Type B pancreatic cell (in vitro differentiated cells): ENCODE measurements at regions not wholly inside any gene's neighbourhood (a gene's known extent, or its start where the extent isn't known, plus 50 kb on each side); places are given as distances from the start of the nearest gene placed in this dataset.

Experiments used
- DNase-seq: peaks from one replicate; pipeline ENCODE4 v3.0.0; 2021; ENCODE audit warnings: mixed read lengths; ENCODE audit not compliant: unreplicated experiment; ENCODE audit errors: extremely low spot score
- H3K27ac Mint-ChIP-seq: 2 replicates; pipeline ENCODE4 v1.8.0; 2021; ENCODE audit warnings: mild to moderate bottlenecking, mixed read lengths
- H3K27me3 Mint-ChIP-seq: 2 replicates; pipeline ENCODE4 v1.8.0; 2021; ENCODE audit warnings: mixed read lengths
- H3K36me3 Mint-ChIP-seq: 2 replicates; pipeline ENCODE4 v1.8.0; 2021; ENCODE audit warnings: mixed read lengths
- H3K4me1 Mint-ChIP-seq: one replicate; pipeline ENCODE4 v1.8.0; 2021; ENCODE audit warnings: mixed read lengths; ENCODE audit not compliant: unreplicated experiment
- H3K4me3 Mint-ChIP-seq: 2 replicates; pipeline ENCODE4 v1.8.0; 2021; ENCODE audit warnings: mild to moderate bottlenecking, mixed read lengths
- H3K9me3 Mint-ChIP-seq: 2 replicates; pipeline ENCODE4 v1.8.0; 2021; ENCODE audit warnings: mixed read lengths
- CTCF ChIP-seq: fragments of 200-600 bp; sonication (generic); conservative IDR thresholded peaks from 2 replicates; pipeline ENCODE4 v1.5.0; 2021; ENCODE audit warnings: antibody characterized with exemption, mild to moderate bottlenecking

GRCh38 chr2:217152831-217153230 lies 293.0 kb upstream of the TNP1 start:
- DNase-seq: no peak
- Mint-ChIP-seq H3K36me3 (no peaks in the 10 kb centered on the region), H3K4me1 (peaks cover under 1% of the 10 kb centered on the region), H3K27ac (no peak overlapping the region), H3K4me3 (no peak overlapping the region), H3K27me3 (peaks cover 3% of the 10 kb centered on the region), H3K9me3 (no peaks in the 10 kb centered on the region)
- TF ChIP-seq CTCF: no peak

GRCh38 chr2:217151509-217152206 lies 291.8 kb upstream of the TNP1 start:
- Mint-ChIP-seq H3K27me3 (no peaks in the 10 kb centered on the region), H3K9me3 (no peaks in the 10 kb centered on the region), H3K36me3 (no peaks in the 10 kb centered on the region), H3K4me3 (no peak overlapping the region), H3K27ac (no peak overlapping the region), H3K4me1 (peaks cover 7% of the 10 kb centered on the region)
- no peak for TF ChIP-seq CTCF
- no peak for DNase-seq

DNA sequence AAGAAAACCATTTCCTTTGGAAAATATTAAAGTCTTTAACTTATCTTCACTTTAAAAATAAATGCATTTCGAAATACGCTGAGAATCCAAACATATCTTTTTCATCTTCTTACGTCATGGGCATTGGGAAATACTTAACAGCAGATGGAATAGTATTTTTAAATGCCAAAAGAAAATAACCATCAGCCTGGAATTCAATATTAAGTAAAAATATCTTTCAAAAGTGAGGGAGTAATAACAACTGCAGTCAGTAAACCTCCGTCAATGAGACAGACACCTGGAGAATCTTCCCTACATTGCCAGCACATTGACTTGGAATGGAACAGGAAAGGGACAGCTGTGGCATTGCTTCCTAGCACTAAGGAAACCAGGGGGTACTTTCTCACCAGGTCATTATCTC lies 290.4 kb upstream of the TNP1 start:
- no peak for TF ChIP-seq CTCF
- no peak overlapping the region for H3K27ac Mint-ChIP-seq

DNA sequence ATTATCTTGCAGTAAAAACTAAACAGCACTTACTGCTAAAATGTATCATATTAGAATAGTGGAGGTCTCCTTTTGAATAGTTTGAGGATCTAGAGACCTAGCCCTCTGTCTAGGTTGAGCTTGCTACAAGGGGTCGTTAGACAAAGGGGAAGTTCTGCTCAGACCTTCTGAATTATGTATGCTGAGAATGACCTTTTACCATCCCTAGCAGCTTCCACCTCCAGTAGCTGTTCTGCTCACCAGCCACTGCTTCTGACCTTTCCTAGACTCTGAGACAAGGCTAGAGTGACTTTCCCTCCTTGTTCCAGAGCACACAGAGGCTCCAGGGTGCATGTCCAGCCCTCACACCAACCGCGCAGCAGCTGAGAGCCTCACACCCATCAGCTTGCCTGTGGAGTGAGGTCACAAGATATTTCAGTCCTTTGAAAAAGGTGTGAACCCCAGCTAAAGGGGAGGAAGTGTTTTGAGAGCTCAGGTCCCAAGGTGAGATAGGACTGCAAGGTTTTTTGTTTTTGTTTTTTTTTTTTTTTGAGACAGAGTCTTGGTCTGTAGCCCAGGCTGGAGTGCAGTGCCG lies 289.3 kb upstream of the TNP1 start:
- Mint-ChIP-seq H3K4me1 (peaks cover 7% of the 10 kb centered on the region), H3K36me3 (no peaks in the 10 kb centered on the region), H3K27ac (no peak overlapping the region), H3K27me3 (no peaks in the 10 kb centered on the region), H3K4me3 (no peak overlapping the region), H3K9me3 (no peaks in the 10 kb centered on the region)
- DNase-seq: no peak
- no peak for TF ChIP-seq CTCF

More for the DNA sequence above, 290.4 kb upstream of the TNP1 start:
- Mint-ChIP-seq H3K9me3 (no peaks in the 10 kb centered on the region), H3K4me1 (peaks cover 7% of the 10 kb centered on the region), H3K27me3 (no peaks in the 10 kb centered on the region), H3K4me3 (no peak overlapping the region), H3K36me3 (no peaks in the 10 kb centered on the region)
- no peak for DNase-seq

DNA sequence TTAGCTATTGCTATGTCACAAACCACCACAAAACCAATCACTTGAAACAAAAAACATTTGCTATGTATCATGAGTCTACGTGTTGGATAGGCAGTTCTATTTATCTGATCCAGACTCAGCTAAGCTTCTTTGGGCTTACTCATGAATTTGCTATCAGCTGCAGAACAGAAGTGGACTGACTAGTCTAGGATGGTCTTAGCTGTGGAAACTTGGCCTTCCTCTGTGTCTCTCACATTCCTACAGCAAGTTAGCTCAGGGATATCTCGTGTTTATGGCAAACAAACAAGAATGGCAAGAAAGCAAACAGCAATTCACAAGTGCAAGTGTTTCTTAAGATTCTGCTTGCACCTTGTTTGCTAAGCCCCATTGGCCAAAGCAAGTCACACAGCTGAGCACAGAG lies 288.0 kb upstream of the TNP1 start:
- no peaks in the 10 kb centered on the region for H3K36me3 Mint-ChIP-seq
- no peaks in the 10 kb centered on the region for H3K9me3 Mint-ChIP-seq
- H3K27ac Mint-ChIP-seq: no peak overlapping the region
- no peak for TF ChIP-seq CTCF
- no peak overlapping the region for H3K4me3 Mint-ChIP-seq
- no peak for DNase-seq
- H3K4me1 Mint-ChIP-seq: peaks cover 7% of the 10 kb centered on the region
- no peaks in the 10 kb centered on the region for H3K27me3 Mint-ChIP-seq
